ENCODE measurements at regions not wholly inside any gene's neighbourhood (a gene's known extent, or its start where the extent isn't known, plus 50 kb on each side); places are given as distances from the start of the nearest gene placed in this dataset.

DNA sequence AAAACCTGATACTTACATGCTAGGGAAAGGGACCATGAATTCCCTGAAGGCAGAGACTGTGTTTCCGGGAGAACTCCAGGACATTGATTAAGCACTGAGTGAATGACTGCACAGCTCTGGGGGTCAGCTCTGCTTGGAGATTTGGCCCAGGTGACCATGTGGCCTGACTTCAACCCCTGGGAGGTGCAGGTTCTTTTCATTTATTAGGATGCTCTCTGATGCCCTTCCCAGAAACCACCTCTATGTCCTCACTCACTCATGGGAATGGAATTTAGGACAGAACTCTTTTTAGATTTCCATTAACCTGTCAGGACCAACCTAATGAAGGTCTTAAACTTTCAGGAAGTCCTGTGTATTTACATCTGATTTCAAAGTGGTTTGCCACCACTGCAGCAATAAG, 393.3 kb upstream of the ARGLU1 start:
- Mint-ChIP-seq H3K4me1 (no peaks in the 10 kb centered on the region), H3K9me3 (peaks cover 0 to 9% (median 1%) of the 10 kb centered on the region in 7 donors), H3K4me3 (no peak overlapping the region), H3K27me3 (no peaks in the 10 kb centered on the region), H3K36me3 (no peaks in the 10 kb centered on the region), H3K27ac (no peak overlapping the region)
- H3K27me3 ChIP-seq (ENCODE audit: control insufficient read depth, insufficient read depth, low read length) = no peaks in the 10 kb centered on the region
- H3K4me3 ChIP-seq (ENCODE audit: low read depth, low read length) = no peak overlapping the region
- H3K36me3 ChIP-seq (ENCODE audit: control insufficient read depth, insufficient read depth, low read length) = no peaks in the 10 kb centered on the region
- H3K27ac ChIP-seq (ENCODE audit: insufficient read depth, low read length, poor library complexity, severe bottlenecking) = no peak overlapping the region
- H3K9me3 ChIP-seq (ENCODE audit: control insufficient read depth in 2 of 2, low read length in 2 of 2) = no peaks in the 10 kb centered on the region
- DNase-seq (no peak), ATAC-seq (ENCODE audit: low read depth in 2 of 2) (no peak)
- no peaks in the 10 kb centered on the region for H3K4me1 ChIP-seq (ENCODE audit: control insufficient read depth, insufficient read depth, low read length, poor library complexity, severe bottlenecking)

DNA sequence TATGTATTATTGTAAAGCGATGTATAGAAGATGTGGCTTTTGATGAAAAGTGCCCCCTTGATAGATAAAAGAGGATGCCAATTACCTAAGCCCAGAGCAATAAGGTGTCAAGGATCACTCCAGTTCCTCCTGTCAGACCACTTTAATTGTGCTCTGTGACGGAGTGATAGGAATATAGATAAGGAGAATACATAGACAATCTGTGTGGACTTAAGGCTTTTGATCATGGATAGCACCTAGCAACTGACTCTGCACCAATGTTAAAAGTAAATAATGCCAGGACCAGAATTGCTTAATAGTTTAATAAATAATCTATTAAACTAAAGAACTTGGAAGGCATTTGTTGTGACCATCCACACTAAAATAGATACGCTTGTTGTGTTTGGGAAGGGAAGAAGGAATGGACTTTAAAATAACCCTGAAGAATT, 390.7 kb upstream of the ARGLU1 start:
- no peak overlapping the region for H3K4me3 ChIP-seq (ENCODE audit: low read depth, low read length)
- Mint-ChIP-seq H3K4me1 (no peaks in the 10 kb centered on the region), H3K27me3 (no peaks in the 10 kb centered on the region), H3K36me3 (no peaks in the 10 kb centered on the region), H3K4me3 (no peak overlapping the region), H3K9me3 (peaks cover 2 to 10% (median 4%) of the 10 kb centered on the region in 7 donors), H3K27ac (no peak overlapping the region)
- H3K27ac ChIP-seq (ENCODE audit: insufficient read depth, low read length, poor library complexity, severe bottlenecking) = no peak overlapping the region
- no peaks in the 10 kb centered on the region for H3K27me3 ChIP-seq (ENCODE audit: control insufficient read depth, insufficient read depth, low read length)
- no peaks in the 10 kb centered on the region for H3K4me1 ChIP-seq (ENCODE audit: control insufficient read depth, insufficient read depth, low read length, poor library complexity, severe bottlenecking)
- H3K36me3 ChIP-seq (ENCODE audit: control insufficient read depth, insufficient read depth, low read length) = no peaks in the 10 kb centered on the region
- ATAC-seq (ENCODE audit: low read depth in 2 of 2) (no peak), DNase-seq (no peak)
- H3K9me3 ChIP-seq (ENCODE audit: control insufficient read depth in 2 of 2, low read length in 2 of 2) = no peaks in the 10 kb centered on the region

DNA sequence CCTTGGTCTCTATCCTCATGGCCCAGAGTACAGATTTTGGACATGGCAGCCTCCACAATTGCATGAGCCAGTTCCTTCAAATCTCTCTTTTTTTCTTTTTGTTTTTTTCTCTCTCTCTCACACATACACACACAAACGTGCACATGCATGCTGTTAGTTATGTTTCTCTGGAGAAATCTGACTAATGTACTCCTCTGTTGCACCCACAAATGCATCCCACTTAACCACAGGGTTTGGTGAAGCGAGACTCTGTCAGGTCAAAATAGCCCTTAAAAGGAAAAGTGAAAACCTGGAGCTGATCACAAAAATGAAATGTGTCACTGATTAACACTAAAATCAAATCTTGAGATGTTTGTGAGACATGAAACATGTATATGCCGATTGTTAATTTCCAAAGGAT, 374.6 kb upstream of the ARGLU1 start:
- Histone ChIP-seq H3K9me3 (ENCODE audit: control insufficient read depth in 2 of 2, low read length in 2 of 2) (no peaks in the 10 kb centered on the region), H3K4me3 (ENCODE audit: low read depth, low read length) (no peak overlapping the region), H3K4me1 (ENCODE audit: control insufficient read depth, insufficient read depth, low read length, poor library complexity, severe bottlenecking) (no peaks in the 10 kb centered on the region), H3K27ac (ENCODE audit: insufficient read depth, low read length, poor library complexity, severe bottlenecking) (no peak overlapping the region), H3K36me3 (ENCODE audit: control insufficient read depth, insufficient read depth, low read length) (no peaks in the 10 kb centered on the region), H3K27me3 (ENCODE audit: control insufficient read depth, insufficient read depth, low read length) (no peaks in the 10 kb centered on the region)
- H3K9me3 Mint-ChIP-seq = peaks cover 0 to 9% (median 2%) of the 10 kb centered on the region in 7 donors
- DNase-seq = no peak
- no peak overlapping the region for H3K4me3 Mint-ChIP-seq
- H3K36me3 Mint-ChIP-seq = no peaks in the 10 kb centered on the region
- H3K27me3 Mint-ChIP-seq = no peaks in the 10 kb centered on the region
- no peaks in the 10 kb centered on the region for H3K4me1 Mint-ChIP-seq
- H3K27ac Mint-ChIP-seq = no peak overlapping the region
- ATAC-seq (ENCODE audit: low read depth in 2 of 2) = no peak

DNA sequence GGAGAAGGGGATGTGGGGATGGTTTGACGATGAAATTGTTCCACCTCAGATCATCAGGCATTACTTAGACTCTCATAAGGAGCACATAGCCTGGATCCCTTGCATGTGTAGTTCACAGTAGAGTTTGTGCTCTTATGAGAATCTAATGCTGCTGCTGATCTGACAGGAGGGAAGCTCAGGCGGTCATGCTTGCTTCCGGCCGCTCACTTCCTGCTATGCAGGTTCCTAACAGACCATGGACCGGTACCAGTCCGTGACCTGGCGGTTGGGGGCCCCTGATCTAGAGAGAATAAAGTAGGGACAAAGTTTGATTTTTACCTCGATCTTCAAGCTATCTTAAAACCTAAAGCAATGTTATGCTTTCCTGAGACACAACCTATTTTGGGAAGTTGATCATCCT, 373.8 kb upstream of the ARGLU1 start:
- Histone ChIP-seq H3K4me1 (ENCODE audit: control insufficient read depth, insufficient read depth, low read length, poor library complexity, severe bottlenecking) (no peaks in the 10 kb centered on the region), H3K4me3 (ENCODE audit: low read depth, low read length) (no peak overlapping the region), H3K27me3 (ENCODE audit: control insufficient read depth, insufficient read depth, low read length) (no peaks in the 10 kb centered on the region), H3K36me3 (ENCODE audit: control insufficient read depth, insufficient read depth, low read length) (no peaks in the 10 kb centered on the region), H3K27ac (ENCODE audit: insufficient read depth, low read length, poor library complexity, severe bottlenecking) (no peak overlapping the region), H3K9me3 (ENCODE audit: control insufficient read depth in 2 of 2, low read length in 2 of 2) (no peaks in the 10 kb centered on the region)
- H3K4me3 Mint-ChIP-seq = no peak overlapping the region
- H3K27me3 Mint-ChIP-seq = no peaks in the 10 kb centered on the region
- peaks cover 0 to 6% (median 2%) of the 10 kb centered on the region in 7 donors for H3K9me3 Mint-ChIP-seq
- ATAC-seq (ENCODE audit: low read depth in 2 of 2) = no peak
- no peak overlapping the region for H3K27ac Mint-ChIP-seq
- DNase-seq = no peak
- no peaks in the 10 kb centered on the region for H3K4me1 Mint-ChIP-seq
- H3K36me3 Mint-ChIP-seq = no peaks in the 10 kb centered on the region

DNA sequence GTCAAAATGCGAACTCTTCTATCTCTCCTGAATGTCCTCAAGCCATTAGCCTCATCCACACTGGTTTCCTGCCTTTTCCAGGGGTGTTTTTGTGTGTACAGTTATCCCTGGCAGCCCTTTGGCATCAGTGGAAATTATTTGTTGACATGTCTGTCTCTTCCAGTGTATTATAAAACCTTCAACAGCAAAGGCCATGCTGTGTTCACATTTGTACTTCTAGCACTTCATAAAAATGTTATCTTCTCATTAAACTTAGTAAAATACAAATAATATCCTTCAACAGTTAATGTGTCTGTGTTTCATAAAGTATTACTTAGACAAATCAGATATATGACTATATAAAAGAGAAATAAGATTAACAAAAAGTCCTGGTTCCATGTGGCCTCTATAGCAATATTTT, 359.5 kb upstream of the ARGLU1 start:
- Histone ChIP-seq H3K27ac (ENCODE audit: insufficient read depth, low read length, poor library complexity, severe bottlenecking) (no peak overlapping the region), H3K36me3 (ENCODE audit: control insufficient read depth, insufficient read depth, low read length) (no peaks in the 10 kb centered on the region), H3K27me3 (ENCODE audit: control insufficient read depth, insufficient read depth, low read length) (no peaks in the 10 kb centered on the region), H3K4me1 (ENCODE audit: control insufficient read depth, insufficient read depth, low read length, poor library complexity, severe bottlenecking) (no peaks in the 10 kb centered on the region), H3K4me3 (ENCODE audit: low read depth, low read length) (no peak overlapping the region), H3K9me3 (ENCODE audit: control insufficient read depth in 2 of 2, low read length in 2 of 2) (no peaks in the 10 kb centered on the region)
- Mint-ChIP-seq H3K27me3 (no peaks in the 10 kb centered on the region), H3K9me3 (peaks cover 0 to 4% (median 0%) of the 10 kb centered on the region in 7 donors), H3K27ac (no peak overlapping the region), H3K4me3 (no peak overlapping the region), H3K4me1 (no peaks in the 10 kb centered on the region), H3K36me3 (no peaks in the 10 kb centered on the region)
- DNase-seq = no peak
- ATAC-seq (ENCODE audit: low read depth in 2 of 2) = no peak

DNA sequence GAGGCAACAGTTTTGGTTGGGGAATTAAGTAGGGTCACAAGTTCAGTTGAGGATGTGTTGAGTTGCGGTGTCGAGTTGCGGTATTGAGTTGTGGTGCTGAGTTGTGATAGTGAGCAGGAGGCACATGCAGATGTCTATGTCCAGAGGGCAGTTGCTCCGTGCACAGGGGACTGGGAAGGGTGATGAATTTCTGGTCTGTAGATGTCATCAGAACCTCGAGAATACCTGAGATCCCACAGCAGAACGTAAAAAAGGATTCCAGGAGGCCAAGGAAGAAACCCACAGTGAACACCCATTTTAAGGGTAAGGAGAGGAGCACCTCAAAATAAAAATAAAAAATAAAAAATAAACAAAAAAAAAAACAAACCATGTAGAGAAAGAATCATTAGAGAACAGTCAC, 354.4 kb upstream of the ARGLU1 start:
- ATAC-seq (ENCODE audit: low read depth in 2 of 2) (no peak), DNase-seq (no peak)
- H3K9me3 Mint-ChIP-seq = peaks cover 0 to 2% (median 0%) of the 10 kb centered on the region in 7 donors
- Histone ChIP-seq H3K4me1 (ENCODE audit: control insufficient read depth, insufficient read depth, low read length, poor library complexity, severe bottlenecking) (peaks cover 4% of the 10 kb centered on the region), H3K36me3 (ENCODE audit: control insufficient read depth, insufficient read depth, low read length) (no peaks in the 10 kb centered on the region), H3K9me3 (ENCODE audit: control insufficient read depth in 2 of 2, low read length in 2 of 2) (no peaks in the 10 kb centered on the region), H3K27ac (ENCODE audit: insufficient read depth, low read length, poor library complexity, severe bottlenecking) (no peak overlapping the region), H3K27me3 (ENCODE audit: control insufficient read depth, insufficient read depth, low read length) (peaks cover 3% of the 10 kb centered on the region), H3K4me3 (ENCODE audit: low read depth, low read length) (no peak overlapping the region)
- no peaks in the 10 kb centered on the region for H3K36me3 Mint-ChIP-seq
- H3K27me3 Mint-ChIP-seq = peaks cover 5% of the 10 kb centered on the region
- H3K27ac Mint-ChIP-seq = peak overlapping the region in 1 of 3 donors; percentile 47
- no peak overlapping the region for H3K4me3 Mint-ChIP-seq
- H3K4me1 Mint-ChIP-seq = peaks cover 0 to 10% (median 2%) of the 10 kb centered on the region in 4 donors

DNA sequence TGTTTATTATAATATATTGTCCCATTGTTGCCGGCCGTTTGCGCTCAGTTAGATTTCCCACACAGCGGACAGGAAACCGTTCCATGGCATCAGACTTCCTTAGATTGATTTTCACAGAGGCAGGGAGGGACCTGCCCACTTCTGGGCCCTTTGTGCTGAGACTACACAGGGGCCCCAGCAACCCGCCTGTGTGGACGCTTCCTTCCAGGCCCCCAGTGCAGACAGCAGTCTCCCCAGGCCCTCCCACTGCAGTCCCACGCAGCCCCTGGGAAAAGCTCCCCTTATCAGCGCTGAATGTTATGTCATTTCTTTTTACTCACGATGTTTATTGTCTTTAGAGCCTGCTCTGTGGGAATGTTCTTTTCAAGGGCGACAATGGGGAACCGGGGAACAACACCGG, 351.7 kb upstream of the ARGLU1 start:
- no peak for ATAC-seq (ENCODE audit: low read depth in 2 of 2)
- peaks cover 4% of the 10 kb centered on the region for H3K4me1 ChIP-seq (ENCODE audit: control insufficient read depth, insufficient read depth, low read length, poor library complexity, severe bottlenecking)
- peaks cover 3% of the 10 kb centered on the region for H3K27me3 ChIP-seq (ENCODE audit: control insufficient read depth, insufficient read depth, low read length)
- DNase-seq = no peak
- Mint-ChIP-seq H3K36me3 (no peaks in the 10 kb centered on the region), H3K27ac (peak overlapping the region in 2 of 3 donors; percentile 26 to 36), H3K27me3 (peaks cover 5% of the 10 kb centered on the region), H3K4me3 (no peak overlapping the region), H3K4me1 (peaks cover 0 to 10% (median 2%) of the 10 kb centered on the region in 4 donors), H3K9me3 (no peaks in the 10 kb centered on the region)
- H3K4me3 ChIP-seq (ENCODE audit: low read depth, low read length) = no peak overlapping the region
- H3K27ac ChIP-seq (ENCODE audit: insufficient read depth, low read length, poor library complexity, severe bottlenecking) = no peak overlapping the region
- H3K36me3 ChIP-seq (ENCODE audit: control insufficient read depth, insufficient read depth, low read length) = no peaks in the 10 kb centered on the region
- H3K9me3 ChIP-seq (ENCODE audit: control insufficient read depth in 2 of 2, low read length in 2 of 2) = no peaks in the 10 kb centered on the region

DNA sequence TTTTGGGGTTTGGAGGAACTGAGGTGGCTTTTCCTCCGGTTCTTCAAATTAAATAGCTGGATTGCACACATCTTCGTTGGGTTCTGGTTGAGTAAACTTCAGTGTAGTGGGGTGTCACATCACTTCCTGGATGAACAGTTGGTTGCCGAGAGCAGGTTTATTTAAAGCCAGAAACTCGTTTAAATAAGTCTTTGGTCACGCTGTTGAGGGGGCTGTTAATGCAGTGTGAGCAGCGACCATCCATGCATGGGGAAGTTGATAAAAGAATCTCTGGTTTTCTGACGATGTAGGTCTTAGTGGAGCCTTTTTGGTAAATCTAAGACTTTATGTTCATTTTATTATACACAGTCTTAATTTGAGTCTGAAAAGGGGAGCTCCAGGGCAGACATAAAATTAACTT, 351.2 kb upstream of the ARGLU1 start:
- DNase-seq (no peak), ATAC-seq (ENCODE audit: low read depth in 2 of 2) (no peak)
- Mint-ChIP-seq H3K4me1 (peaks cover 0 to 10% (median 2%) of the 10 kb centered on the region in 4 donors), H3K36me3 (no peaks in the 10 kb centered on the region), H3K4me3 (peak overlapping the region in 2 of 4 donors; percentile 17 to 58), H3K27ac (peak overlapping the region in 2 of 3 donors; percentile 28 to 39), H3K9me3 (no peaks in the 10 kb centered on the region), H3K27me3 (peaks cover 9% of the 10 kb centered on the region)
- peaks cover 4% of the 10 kb centered on the region for H3K4me1 ChIP-seq (ENCODE audit: control insufficient read depth, insufficient read depth, low read length, poor library complexity, severe bottlenecking)
- H3K9me3 ChIP-seq (ENCODE audit: control insufficient read depth in 2 of 2, low read length in 2 of 2) = no peaks in the 10 kb centered on the region
- peaks cover 3% of the 10 kb centered on the region for H3K27me3 ChIP-seq (ENCODE audit: control insufficient read depth, insufficient read depth, low read length)
- H3K36me3 ChIP-seq (ENCODE audit: control insufficient read depth, insufficient read depth, low read length) = no peaks in the 10 kb centered on the region
- H3K4me3 ChIP-seq (ENCODE audit: low read depth, low read length) = no peak overlapping the region
- no peak overlapping the region for H3K27ac ChIP-seq (ENCODE audit: insufficient read depth, low read length, poor library complexity, severe bottlenecking)

Measured in CD4-positive, CD25-positive, alpha-beta regulatory T cell (primary cell).